H1 (cell line): ENCODE measurements at regions not wholly inside any gene's neighbourhood (a gene's known extent, or its start where the extent isn't known, plus 50 kb on each side); places are given as distances from the start of the nearest gene placed in this dataset.
"Not testable (repeated sequence)": the region's sequence is repeated elsewhere in the genome, so short reads cannot be mapped to it uniquely, and the experiment has no call there.

Experiments used
- CHD2 ChIP-seq: IDR thresholded peaks from 2 replicates; pipeline ENCODE4 v1.6.1; 2012; ENCODE audit warnings: low read length, improper control_type of control experiment
- JUN ChIP-seq: IDR thresholded peaks from 2 replicates; pipeline ENCODE4 v1.6.1; 2011; ENCODE audit warnings: low read depth, mild to moderate bottlenecking, improper control_type of control experiment, low read length
- KDM1A ChIP-seq: fragments of 200-600, 300-600 bp; sonication (generic); IDR thresholded peaks from 2 replicates; pipeline ENCODE4 v1.7.1; 2016; ENCODE audit warnings: mild to moderate bottlenecking, low read length, borderline replicate concordance
- POLR2A ChIP-seq, 2 experiments: IDR thresholded peaks; 1 replicate in 1 of 2; 2 replicates in 1 of 2; pipeline ENCODE4 v1.6.1; 2011; ENCODE audit warnings: low read depth in 2 of 2, low read length in 2 of 2, mild to moderate bottlenecking in 2 of 2; ENCODE audit errors: control extremely low read depth in 1 of 2
- TAF7 ChIP-seq: optimal IDR thresholded peaks from 2 replicates; pipeline ENCODE3; 2011; ENCODE audit warnings: low read depth, mild to moderate bottlenecking, inconsistent platforms, low read length, moderate library complexity, borderline replicate concordance
- ZNF274 ChIP-seq: IDR thresholded peaks from 2 replicates; pipeline ENCODE4 v1.7.0; 2012; ENCODE audit warnings: low read length, borderline replicate concordance; ENCODE audit errors: extremely low read depth
- TF ChIP-seq, protein P1 (sequence below), 3 experiments: IDR thresholded peaks; 1 replicate in 2 of 3; 2 replicates in 1 of 3; pipeline versions ENCODE4 v1.5.1 to v1.6.1; 2011; ENCODE audit warnings: low read length in 3 of 3, mild to moderate bottlenecking in 3 of 3, inconsistent platforms in 2 of 3, low read depth in 1 of 3, moderate library complexity in 1 of 3; ENCODE audit not compliant: insufficient read depth in 1 of 3; ENCODE audit errors: control extremely low read depth in 1 of 3

- not testable (repeated sequence) for TF ChIP-seq ZNF274; TAF7; CHD2; POLR2A (IDR thresholded peaks at IDR 0.05; ENCODE audit: control extremely low read depth in 1 of 2, low read depth in 2 of 2, low read length in 2 of 2); KDM1A; JUN
- TF ChIP-seq, protein P1, sequence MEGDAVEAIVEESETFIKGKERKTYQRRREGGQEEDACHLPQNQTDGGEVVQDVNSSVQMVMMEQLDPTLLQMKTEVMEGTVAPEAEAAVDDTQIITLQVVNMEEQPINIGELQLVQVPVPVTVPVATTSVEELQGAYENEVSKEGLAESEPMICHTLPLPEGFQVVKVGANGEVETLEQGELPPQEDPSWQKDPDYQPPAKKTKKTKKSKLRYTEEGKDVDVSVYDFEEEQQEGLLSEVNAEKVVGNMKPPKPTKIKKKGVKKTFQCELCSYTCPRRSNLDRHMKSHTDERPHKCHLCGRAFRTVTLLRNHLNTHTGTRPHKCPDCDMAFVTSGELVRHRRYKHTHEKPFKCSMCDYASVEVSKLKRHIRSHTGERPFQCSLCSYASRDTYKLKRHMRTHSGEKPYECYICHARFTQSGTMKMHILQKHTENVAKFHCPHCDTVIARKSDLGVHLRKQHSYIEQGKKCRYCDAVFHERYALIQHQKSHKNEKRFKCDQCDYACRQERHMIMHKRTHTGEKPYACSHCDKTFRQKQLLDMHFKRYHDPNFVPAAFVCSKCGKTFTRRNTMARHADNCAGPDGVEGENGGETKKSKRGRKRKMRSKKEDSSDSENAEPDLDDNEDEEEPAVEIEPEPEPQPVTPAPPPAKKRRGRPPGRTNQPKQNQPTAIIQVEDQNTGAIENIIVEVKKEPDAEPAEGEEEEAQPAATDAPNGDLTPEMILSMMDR (IDR thresholded peaks at IDR 0.05; ENCODE audit: control extremely low read depth in 1 of 3, insufficient read depth in 1 of 3, low read depth in 1 of 3, low read length in 3 of 3), result not testable (repeated sequence)
Observed at GRCh38 chr17:30624180-30624579, 147.0 kb downstream of the GOSR1 start.
